ENCODE measurements at regions not wholly inside any gene's neighbourhood (a gene's known extent, or its start where the extent isn't known, plus 50 kb on each side); places are given as distances from the start of the nearest gene placed in this dataset.

GRCh38 chr3:73134034-73134433 lies 72.6 kb downstream of the EBLN2 start:
- WGBS, result 51% methylated on average over 1 of the region's 1 CpG
- DNase-seq (ENCODE audit: low spot score), result no peak
- Histone ChIP-seq H3K27me3 (ENCODE audit: control insufficient read depth in 4 of 4, insufficient read depth in 4 of 4, low read length in 3 of 4) (no peaks in the 10 kb centered on the region), H3K9ac (ENCODE audit: low read depth in 1 of 2, low read length in 2 of 2) (no peak overlapping the region), H3K4me3 (ENCODE audit: low read depth in 1 of 3, low read length in 3 of 3) (no peak overlapping the region), H3K27ac (ENCODE audit: low read depth in 1 of 2, low read length in 2 of 2) (no peak overlapping the region), H3K9me3 (ENCODE audit: control insufficient read depth in 4 of 4, low read length in 3 of 4) (peaks cover 0 to 1% (median 0%) of the 10 kb centered on the region in 4 donors), H3K4me1 (ENCODE audit: control insufficient read depth in 4 of 4, insufficient read depth in 4 of 4, low read length in 3 of 4) (no peaks in the 10 kb centered on the region), H3K36me3 (ENCODE audit: control insufficient read depth in 4 of 4, insufficient read depth in 3 of 4, low read depth in 1 of 4, low read length in 3 of 4) (no peaks in the 10 kb centered on the region)
- TF ChIP-seq SP1 (IDR thresholded peaks at IDR 0.05), result no peak
- no peak for TF ChIP-seq RXRA (IDR thresholded peaks at IDR 0.05)
- TF ChIP-seq, protein P1, sequence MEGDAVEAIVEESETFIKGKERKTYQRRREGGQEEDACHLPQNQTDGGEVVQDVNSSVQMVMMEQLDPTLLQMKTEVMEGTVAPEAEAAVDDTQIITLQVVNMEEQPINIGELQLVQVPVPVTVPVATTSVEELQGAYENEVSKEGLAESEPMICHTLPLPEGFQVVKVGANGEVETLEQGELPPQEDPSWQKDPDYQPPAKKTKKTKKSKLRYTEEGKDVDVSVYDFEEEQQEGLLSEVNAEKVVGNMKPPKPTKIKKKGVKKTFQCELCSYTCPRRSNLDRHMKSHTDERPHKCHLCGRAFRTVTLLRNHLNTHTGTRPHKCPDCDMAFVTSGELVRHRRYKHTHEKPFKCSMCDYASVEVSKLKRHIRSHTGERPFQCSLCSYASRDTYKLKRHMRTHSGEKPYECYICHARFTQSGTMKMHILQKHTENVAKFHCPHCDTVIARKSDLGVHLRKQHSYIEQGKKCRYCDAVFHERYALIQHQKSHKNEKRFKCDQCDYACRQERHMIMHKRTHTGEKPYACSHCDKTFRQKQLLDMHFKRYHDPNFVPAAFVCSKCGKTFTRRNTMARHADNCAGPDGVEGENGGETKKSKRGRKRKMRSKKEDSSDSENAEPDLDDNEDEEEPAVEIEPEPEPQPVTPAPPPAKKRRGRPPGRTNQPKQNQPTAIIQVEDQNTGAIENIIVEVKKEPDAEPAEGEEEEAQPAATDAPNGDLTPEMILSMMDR (IDR thresholded peaks at IDR 0.05; ENCODE audit: low read depth, low read length, missing input control), result no peak
- no peak for TF ChIP-seq TAF1 (conservative IDR thresholded peaks at IDR 0.05)
- TF ChIP-seq YY1 (IDR thresholded peaks at IDR 0.05), result no peak
- no peak for TF ChIP-seq ATF3 (IDR thresholded peaks at IDR 0.05)
- TF ChIP-seq, protein P2, sequence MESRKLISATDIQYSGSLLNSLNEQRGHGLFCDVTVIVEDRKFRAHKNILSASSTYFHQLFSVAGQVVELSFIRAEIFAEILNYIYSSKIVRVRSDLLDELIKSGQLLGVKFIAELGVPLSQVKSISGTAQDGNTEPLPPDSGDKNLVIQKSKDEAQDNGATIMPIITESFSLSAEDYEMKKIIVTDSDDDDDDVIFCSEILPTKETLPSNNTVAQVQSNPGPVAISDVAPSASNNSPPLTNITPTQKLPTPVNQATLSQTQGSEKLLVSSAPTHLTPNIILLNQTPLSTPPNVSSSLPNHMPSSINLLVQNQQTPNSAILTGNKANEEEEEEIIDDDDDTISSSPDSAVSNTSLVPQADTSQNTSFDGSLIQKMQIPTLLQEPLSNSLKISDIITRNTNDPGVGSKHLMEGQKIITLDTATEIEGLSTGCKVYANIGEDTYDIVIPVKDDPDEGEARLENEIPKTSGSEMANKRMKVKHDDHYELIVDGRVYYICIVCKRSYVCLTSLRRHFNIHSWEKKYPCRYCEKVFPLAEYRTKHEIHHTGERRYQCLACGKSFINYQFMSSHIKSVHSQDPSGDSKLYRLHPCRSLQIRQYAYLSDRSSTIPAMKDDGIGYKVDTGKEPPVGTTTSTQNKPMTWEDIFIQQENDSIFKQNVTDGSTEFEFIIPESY (IDR thresholded peaks at IDR 0.05), result no peak
- no peak for TF ChIP-seq EGR1 (IDR thresholded peaks at IDR 0.05; ENCODE audit: low read depth in 2 of 2)
- TF ChIP-seq NR2F2 (IDR thresholded peaks at IDR 0.05), result no peak
- no peak for TF ChIP-seq JUND (IDR thresholded peaks at IDR 0.05)
- TF ChIP-seq REST (IDR thresholded peaks at IDR 0.05), result no peak
- TF ChIP-seq HNF4A (conservative IDR thresholded peaks at IDR 0.05), result no peak
- no peak for TF ChIP-seq FOXA1 (IDR thresholded peaks at IDR 0.05)
- no peak for TF ChIP-seq GABPA (IDR thresholded peaks at IDR 0.05 in 1 of 2, conservative IDR thresholded peaks at IDR 0.05 in 1 of 2)
- TF ChIP-seq, protein P3, sequence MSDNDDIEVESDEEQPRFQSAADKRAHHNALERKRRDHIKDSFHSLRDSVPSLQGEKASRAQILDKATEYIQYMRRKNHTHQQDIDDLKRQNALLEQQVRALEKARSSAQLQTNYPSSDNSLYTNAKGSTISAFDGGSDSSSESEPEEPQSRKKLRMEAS (IDR thresholded peaks at IDR 0.05), result no peak
- no peak for TF ChIP-seq RAD21 (IDR thresholded peaks at IDR 0.05)
- TF ChIP-seq FOXA2 (IDR thresholded peaks at IDR 0.05), result no peak
- TF ChIP-seq HNF4G (IDR thresholded peaks at IDR 0.05), result no peak

Data from liver (tissue), 8 donors.